ES-I3 (cell line): ENCODE measurements at regions not wholly inside any gene's neighbourhood (a gene's known extent, or its start where the extent isn't known, plus 50 kb on each side); places are given as distances from the start of the nearest gene placed in this dataset.

Source experiments
- H3K36me3 ChIP-seq: 2 replicates; pipeline ENCODE4 v1.6.1; 2013; ENCODE audit warnings: mild to moderate bottlenecking, low read length, control low read depth, moderate library complexity; ENCODE audit not compliant: insufficient read depth
- H3K4me1 ChIP-seq: 2 replicates; pipeline ENCODE4 v1.6.1; 2013; ENCODE audit warnings: mild to moderate bottlenecking, control low read depth, low read length; ENCODE audit not compliant: insufficient read depth
- H3K9ac ChIP-seq: 2 replicates; pipeline ENCODE4 v1.6.1; 2013; ENCODE audit warnings: low read depth, mild to moderate bottlenecking, low read length, moderate library complexity
- H3K9me3 ChIP-seq: 2 replicates; pipeline ENCODE4 v1.6.1; 2013; ENCODE audit warnings: mild to moderate bottlenecking, low read length, moderate library complexity; ENCODE audit not compliant: control insufficient read depth, insufficient read depth

DNA sequence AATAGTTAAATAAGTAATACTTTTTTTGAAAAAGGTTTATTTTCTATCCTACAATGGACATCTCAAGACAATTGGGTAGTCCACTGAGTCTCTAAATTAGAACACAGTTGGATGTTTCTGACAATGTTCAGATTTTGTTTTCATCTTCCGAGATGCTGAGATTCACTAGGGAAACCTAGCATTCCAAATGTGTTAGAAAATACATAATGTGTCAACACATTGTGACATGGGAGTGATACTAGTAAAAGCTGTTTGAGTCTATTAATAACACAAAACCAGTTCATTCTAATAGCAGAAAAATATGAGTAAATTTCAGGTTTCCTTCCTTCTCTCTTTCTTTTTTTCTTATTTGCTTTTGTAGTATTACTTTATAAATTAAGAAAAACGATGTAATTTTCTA, 68.2 kb upstream of the CDH10 start:
- Histone ChIP-seq H3K9ac (no peak overlapping the region), H3K9me3 (no peaks in the 10 kb centered on the region), H3K36me3 (no peaks in the 10 kb centered on the region), H3K4me1 (no peaks in the 10 kb centered on the region)

GRCh38 chr5:24712047-24712446, 67.3 kb upstream of the CDH10 start:
- Histone ChIP-seq H3K36me3 (no peaks in the 10 kb centered on the region), H3K4me1 (no peaks in the 10 kb centered on the region), H3K9ac (no peak overlapping the region), H3K9me3 (no peaks in the 10 kb centered on the region)

GRCh38 chr5:24703934-24704333, 59.2 kb upstream of the CDH10 start:
- H3K9me3 ChIP-seq = no peaks in the 10 kb centered on the region
- no peaks in the 10 kb centered on the region for H3K36me3 ChIP-seq
- H3K9ac ChIP-seq = no peak overlapping the region
- H3K4me1 ChIP-seq = no peaks in the 10 kb centered on the region
